Kidney epithelial cell (primary cell): ENCODE measurements at regions not wholly inside any gene's neighbourhood (a gene's known extent, or its start where the extent isn't known, plus 50 kb on each side); places are given as distances from the start of the nearest gene placed in this dataset.

ENCODE experiments used
- DNase-seq: peaks from one replicate; pipeline ENCODE4 v3.0.0-alpha.2; 2010; ENCODE audit warnings: low read depth
- H3K27me3 ChIP-seq: 2 replicates; pipeline ENCODE4 v1.6.0; 2011; ENCODE audit warnings: low read length; ENCODE audit not compliant: control insufficient read depth, insufficient read depth
- H3K36me3 ChIP-seq: 2 replicates; pipeline ENCODE4 v1.5.1; 2011; ENCODE audit warnings: low read length; ENCODE audit not compliant: control insufficient read depth, insufficient read depth
- H3K4me3 ChIP-seq: 2 replicates; pipeline ENCODE4 v1.5.1; 2011; ENCODE audit warnings: low read depth, mild to moderate bottlenecking, control low read depth, low read length
- CTCF ChIP-seq: IDR thresholded peaks from 2 replicates; pipeline ENCODE4 v1.5.1; 2011; ENCODE audit warnings: mild to moderate bottlenecking, moderate library complexity, low read length, control low read depth, inconsistent platforms; ENCODE audit not compliant: insufficient read depth, poor library complexity, severe bottlenecking

DNA sequence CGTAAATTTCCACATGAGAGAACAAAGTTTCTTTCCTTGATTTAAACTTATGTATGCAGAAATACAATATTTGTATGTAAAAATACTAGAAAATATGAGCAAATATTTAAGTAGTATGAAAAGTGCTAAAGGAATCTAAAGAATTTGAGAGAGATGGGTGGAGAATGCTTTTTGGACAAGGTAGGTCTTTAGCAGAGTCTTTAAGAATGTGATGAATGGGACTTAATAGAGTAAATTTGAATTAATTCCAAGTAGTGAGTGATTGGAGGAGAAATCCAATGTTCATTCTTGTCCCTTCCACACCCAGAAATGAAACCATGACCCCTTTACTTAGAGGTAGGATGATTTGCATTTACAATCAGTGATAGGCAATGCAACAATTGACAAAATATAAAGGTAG lies 570.9 kb upstream of the ZFP42 start:
- TF ChIP-seq CTCF, result no peak
- Histone ChIP-seq H3K27me3 (no peaks in the 10 kb centered on the region), H3K4me3 (no peak overlapping the region), H3K36me3 (no peaks in the 10 kb centered on the region)
- no peak for DNase-seq

GRCh38 chr4:187426511-187426910 lies 569.1 kb upstream of the ZFP42 start:
- no peak for DNase-seq
- no peak for TF ChIP-seq CTCF
- no peaks in the 10 kb centered on the region for H3K36me3 ChIP-seq
- H3K4me3 ChIP-seq, result no peak overlapping the region
- no peaks in the 10 kb centered on the region for H3K27me3 ChIP-seq

DNA sequence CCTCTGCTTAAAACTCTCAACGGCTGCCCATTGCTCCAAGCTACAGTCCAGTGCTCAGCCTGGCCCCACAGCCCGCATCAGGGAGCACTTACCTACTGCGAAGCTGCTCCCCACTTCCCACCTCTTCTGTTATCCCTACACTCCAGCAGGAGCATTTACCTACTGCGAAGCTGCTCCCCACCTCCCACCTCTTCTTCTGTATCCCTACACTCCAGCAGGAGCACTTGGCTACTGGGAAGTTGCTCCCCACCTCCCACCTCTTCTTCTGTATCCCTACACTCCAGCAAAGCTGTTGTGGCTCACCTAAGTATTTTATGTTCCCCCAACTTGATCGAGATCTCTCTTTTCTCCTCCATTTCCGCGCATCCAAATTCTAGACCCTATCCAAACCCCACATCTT lies 563.3 kb upstream of the ZFP42 start:
- Histone ChIP-seq H3K36me3 (no peaks in the 10 kb centered on the region), H3K27me3 (no peaks in the 10 kb centered on the region), H3K4me3 (no peak overlapping the region)
- DNase-seq, result no peak
- no peak for TF ChIP-seq CTCF

DNA sequence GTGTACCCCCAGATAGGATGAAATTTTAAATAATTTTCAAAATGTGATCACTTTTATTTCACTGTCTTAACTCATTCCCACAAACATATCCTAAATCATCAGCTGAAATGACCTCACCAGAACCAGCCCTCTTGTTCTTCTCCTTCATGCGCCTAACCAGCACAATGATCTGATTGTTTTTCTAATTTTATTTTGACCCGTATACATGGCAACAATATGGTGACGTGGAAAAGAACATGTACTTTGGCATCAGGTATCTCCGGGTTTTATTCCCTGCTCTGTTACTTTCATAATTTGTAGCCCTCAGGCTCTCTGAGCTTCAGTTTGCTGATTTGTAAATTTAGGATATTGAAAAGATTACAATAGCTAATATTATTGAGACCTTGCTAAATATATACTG lies 562.4 kb upstream of the ZFP42 start:
- Histone ChIP-seq H3K36me3 (no peaks in the 10 kb centered on the region), H3K27me3 (no peaks in the 10 kb centered on the region), H3K4me3 (no peak overlapping the region)
- no peak for TF ChIP-seq CTCF
- DNase-seq, result no peak

- no peak for TF ChIP-seq CTCF
- H3K27me3 ChIP-seq, result no peaks in the 10 kb centered on the region
Measured at GRCh38 chr4:187436251-187436650, 559.3 kb upstream of the ZFP42 start.

GRCh38 chr4:187444061-187444460 lies 551.5 kb upstream of the ZFP42 start:
- Histone ChIP-seq H3K4me3 (no peak overlapping the region), H3K27me3 (no peaks in the 10 kb centered on the region), H3K36me3 (no peaks in the 10 kb centered on the region)
- no peak for TF ChIP-seq CTCF
- peak; percentile 7 for DNase-seq

More at GRCh38 chr4:187436251-187436650, 559.3 kb upstream of the ZFP42 start:
- DNase-seq, result no peak
- Histone ChIP-seq H3K4me3 (no peak overlapping the region), H3K36me3 (no peaks in the 10 kb centered on the region)
